Gastrocnemius medialis (tissue), 4 donors: ENCODE measurements at regions not wholly inside any gene's neighbourhood (a gene's known extent, or its start where the extent isn't known, plus 50 kb on each side); places are given as distances from the start of the nearest gene placed in this dataset.

Source experiments
- CTCF ChIP-seq, 5 experiments: fragments of 450-650 bp in 3 of 5; fragments of 200-600 bp in 2 of 5; sonication (generic) in 2 of 5; IDR thresholded peaks in 4 of 5; conservative IDR thresholded peaks in 1 of 5; 1 replicate in 4 of 5; 2 replicates in 1 of 5; pipeline ENCODE4 v1.5.1; 2016 to 2019; ENCODE audit warnings: antibody characterized with exemption in 5 of 5, mild to moderate bottlenecking in 3 of 5, moderate library complexity in 3 of 5
- POLR2A ChIP-seq, 2 donors: fragments of 450-650 bp; IDR thresholded peaks; one replicate each; pipeline ENCODE4 v1.6.1; 2017; ENCODE audit warnings: antibody characterized with exemption in 2 of 2, mild to moderate bottlenecking in 2 of 2, moderate library complexity in 2 of 2

- no peak for TF ChIP-seq POLR2A (IDR thresholded peaks at IDR 0.05)
- no peak for TF ChIP-seq CTCF (IDR thresholded peaks at IDR 0.05 in 4 of 5, conservative IDR thresholded peaks at IDR 0.05 in 1 of 5)
Measured at GRCh38 chr6:103791458-103791857, 1068.3 kb downstream of the HACE1 start.
